GM06990 (cell line): ENCODE measurements at regions not wholly inside any gene's neighbourhood (a gene's known extent, or its start where the extent isn't known, plus 50 kb on each side); places are given as distances from the start of the nearest gene placed in this dataset.

ENCODE experiments used
- DNase-seq: peaks from one replicate; pipeline ENCODE4 v3.0.0-alpha.2; 2011; ENCODE audit not compliant: insufficient read length; ENCODE audit errors: extremely low read depth
- H3K27me3 ChIP-seq: replicated peaks from 2 replicates; pipeline ENCODE4 v1.6.0; 2011; ENCODE audit warnings: low read length; ENCODE audit not compliant: control insufficient read depth, insufficient read depth
- H3K36me3 ChIP-seq: 2 replicates; pipeline ENCODE4 v1.5.1; 2011; ENCODE audit warnings: low read length; ENCODE audit not compliant: control insufficient read depth, insufficient read depth
- H3K4me3 ChIP-seq: replicated peaks from 2 replicates; pipeline ENCODE4 v1.5.1; 2011; ENCODE audit warnings: low read depth, mild to moderate bottlenecking, control low read depth, low read length
- CTCF ChIP-seq: IDR thresholded peaks from 2 replicates; pipeline ENCODE4 v1.5.1; 2011; ENCODE audit warnings: low read length, control low read depth, mild to moderate bottlenecking, inconsistent platforms; ENCODE audit not compliant: insufficient read depth, poor library complexity, severe bottlenecking

GRCh38 chr12:118526255-118527095 is 150.1 kb downstream of the SUDS3 start:
- Histone ChIP-seq H3K36me3 (no peaks in the 10 kb centered on the region), H3K27me3 (no peaks in the 10 kb centered on the region), H3K4me3 (no peak overlapping the region)
- no peak for DNase-seq
- TF ChIP-seq CTCF: no peak

GRCh38 chr12:118527310-118527709 is 151.0 kb downstream of the SUDS3 start:
- Histone ChIP-seq H3K36me3 (no peaks in the 10 kb centered on the region), H3K4me3 (no peak overlapping the region), H3K27me3 (no peaks in the 10 kb centered on the region)
- no peak for TF ChIP-seq CTCF
- no peak for DNase-seq

GRCh38 chr12:118528625-118529024 is 152.3 kb downstream of the SUDS3 start:
- TF ChIP-seq CTCF: no peak
- H3K27me3 ChIP-seq: no peaks in the 10 kb centered on the region; the same call in 1 of the 2 replicates
- no peak for DNase-seq
- no peak overlapping the region for H3K4me3 ChIP-seq
- no peaks in the 10 kb centered on the region for H3K36me3 ChIP-seq

GRCh38 chr12:118534003-118534402 is 157.6 kb downstream of the SUDS3 start:
- no peaks in the 10 kb centered on the region; the same call in 1 of the 2 replicates for H3K27me3 ChIP-seq
- no peak for DNase-seq
- H3K4me3 ChIP-seq: no peak overlapping the region
- no peaks in the 10 kb centered on the region for H3K36me3 ChIP-seq
- TF ChIP-seq CTCF: no peak

- TF ChIP-seq CTCF: no peak
- no peak overlapping the region for H3K4me3 ChIP-seq
- H3K36me3 ChIP-seq: no peaks in the 10 kb centered on the region
- H3K27me3 ChIP-seq: no peaks in the 10 kb centered on the region; the same call in 1 of the 2 replicates
- DNase-seq: no peak
Measured at GRCh38 chr12:118536306-118536906, 160.1 kb downstream of the SUDS3 start.
